ENCODE measurements at regions not wholly inside any gene's neighbourhood (a gene's known extent, or its start where the extent isn't known, plus 50 kb on each side); places are given as distances from the start of the nearest gene placed in this dataset.
A peak's percentile ranks its signal among the peaks of the same experiment; 100 is the strongest.

DNA sequence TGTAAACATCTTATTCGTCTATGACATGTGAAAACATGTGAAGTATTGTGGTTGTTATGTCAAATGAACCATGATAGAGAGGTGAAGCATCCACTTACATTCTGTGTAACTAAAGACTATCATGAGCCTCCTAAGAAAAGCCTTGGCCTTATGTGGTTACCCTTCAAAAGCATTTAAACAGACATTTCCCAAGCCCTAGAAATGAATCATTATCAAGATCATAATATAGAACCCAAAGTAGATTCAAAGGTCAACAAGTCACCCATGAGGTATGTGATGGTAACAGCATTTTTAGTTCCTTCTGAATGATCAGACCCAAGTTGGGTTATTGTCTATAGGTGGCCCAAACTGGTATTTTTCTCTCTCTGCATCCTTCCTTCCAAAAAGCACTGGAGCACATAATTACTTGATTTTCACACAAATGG lies 408.0 kb downstream of the TBL1XR1 start:
- no peak for DNase-seq

DNA sequence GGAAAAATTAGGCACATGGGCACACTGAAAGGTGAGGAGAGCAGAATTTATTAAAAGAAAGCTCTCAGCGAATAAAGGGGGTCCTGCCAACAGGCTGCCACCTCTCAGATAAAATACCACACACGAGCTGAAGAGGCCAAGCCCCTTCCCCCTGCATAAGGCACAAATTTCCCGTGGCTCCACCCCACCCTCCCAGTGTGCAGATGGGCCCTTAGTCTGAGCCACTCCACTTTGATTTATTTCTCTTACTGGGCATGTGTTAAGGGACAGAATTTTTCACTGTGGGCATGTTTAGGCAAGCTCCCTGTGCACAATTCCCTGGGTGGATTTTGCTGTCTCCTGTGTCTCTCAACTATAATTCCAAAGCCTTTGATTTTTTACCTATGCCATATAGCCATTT lies 409.8 kb downstream of the TBL1XR1 start:
- no peak for DNase-seq

DNA sequence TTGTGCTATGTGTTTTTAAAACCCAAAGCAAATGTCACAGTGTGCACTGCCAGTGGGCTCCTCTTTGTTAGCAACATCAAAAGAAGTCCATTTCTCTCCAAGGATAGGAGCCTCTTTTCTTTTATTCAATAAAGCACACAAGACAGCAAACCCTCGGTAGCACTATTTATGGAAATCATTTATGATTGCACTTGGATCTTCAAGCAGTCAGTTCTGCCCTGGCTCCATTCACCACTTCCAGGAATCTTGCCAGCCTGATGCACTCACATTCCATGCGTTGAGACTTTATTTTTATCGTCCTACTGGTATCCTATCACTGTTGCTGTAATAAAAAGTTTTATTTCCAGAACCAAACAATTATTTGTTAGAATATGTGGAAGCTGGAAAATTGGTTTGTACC lies 412.1 kb downstream of the TBL1XR1 start:
- DNase-seq, result no peak

DNA sequence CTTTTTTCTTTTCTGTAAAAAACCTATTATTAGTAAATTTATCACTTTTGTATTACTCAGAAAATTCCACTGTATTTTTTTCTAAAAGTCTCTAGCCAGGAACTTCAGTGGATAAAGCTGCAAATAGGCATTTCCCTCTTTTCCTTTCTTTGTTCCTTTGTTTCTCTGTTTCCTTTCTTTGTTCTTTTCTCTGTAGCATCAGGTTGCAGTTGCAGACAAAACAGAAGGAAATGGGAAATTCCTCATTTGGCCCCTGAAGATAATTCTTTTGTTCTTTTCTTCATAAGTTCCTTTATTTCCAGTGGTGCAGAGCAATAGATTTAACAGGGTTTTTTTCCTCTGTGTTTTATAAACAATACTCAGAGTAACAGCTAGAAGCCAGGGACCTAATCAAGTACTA lies 416.5 kb downstream of the TBL1XR1 start:
- no peak for DNase-seq

DNA sequence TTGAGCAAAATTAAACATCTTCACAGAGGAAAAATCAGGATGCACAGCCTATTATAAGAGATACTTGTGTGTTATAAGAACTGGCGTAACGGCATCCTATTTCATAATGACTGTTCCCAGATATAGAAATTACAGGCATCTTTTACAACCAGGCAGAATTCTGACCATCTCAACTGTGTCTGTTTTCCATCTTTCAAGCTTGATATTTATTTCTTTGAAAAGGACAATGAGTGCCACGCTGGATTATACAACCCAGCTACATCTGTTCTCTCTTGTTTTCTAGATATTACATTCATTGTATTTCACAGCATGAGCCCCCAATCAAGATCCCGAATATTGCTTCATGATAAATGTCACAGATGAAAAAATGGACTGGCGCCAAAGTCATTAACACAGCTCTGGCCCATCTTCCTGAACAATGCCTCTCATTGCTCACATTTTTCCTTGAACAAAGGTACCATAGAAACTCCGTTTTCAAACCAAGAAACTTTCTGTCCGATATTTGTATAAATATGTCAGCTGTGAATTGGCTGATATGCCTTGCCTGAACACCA lies 420.6 kb downstream of the TBL1XR1 start:
- DNase-seq, result no peak

DNA sequence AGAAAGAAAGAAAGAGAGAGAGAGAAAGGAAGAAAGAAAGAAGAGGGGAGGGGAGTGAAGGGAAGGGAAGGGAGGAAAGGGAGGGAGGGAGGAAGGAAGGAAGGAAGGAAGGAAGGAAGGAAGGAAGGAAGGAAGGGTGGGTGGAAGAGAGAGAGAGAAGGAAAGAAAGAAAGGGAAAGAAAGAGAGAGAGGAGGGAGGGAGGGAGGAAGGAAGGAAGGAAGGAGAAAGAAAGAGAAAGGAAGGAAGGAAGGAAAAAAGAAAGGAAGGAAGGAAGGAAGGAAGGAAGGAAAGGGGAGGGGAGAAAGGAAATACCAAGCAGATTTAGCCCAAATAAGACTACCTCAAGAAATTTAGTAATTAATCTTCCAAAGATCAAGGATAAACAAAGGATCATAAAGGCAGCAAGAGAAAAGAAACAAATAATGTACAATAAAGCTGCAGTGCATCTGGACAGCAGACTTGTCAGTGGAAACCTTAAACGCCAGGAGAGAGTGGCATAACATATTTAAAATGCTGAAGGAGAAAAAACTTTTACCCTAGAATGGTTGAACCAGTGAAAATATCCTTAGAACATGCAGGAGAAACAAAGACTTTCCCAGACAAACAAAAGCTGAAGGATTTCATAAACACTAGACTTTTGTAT lies 427.6 kb downstream of the TBL1XR1 start:
- DNase-seq, result no peak

DNA sequence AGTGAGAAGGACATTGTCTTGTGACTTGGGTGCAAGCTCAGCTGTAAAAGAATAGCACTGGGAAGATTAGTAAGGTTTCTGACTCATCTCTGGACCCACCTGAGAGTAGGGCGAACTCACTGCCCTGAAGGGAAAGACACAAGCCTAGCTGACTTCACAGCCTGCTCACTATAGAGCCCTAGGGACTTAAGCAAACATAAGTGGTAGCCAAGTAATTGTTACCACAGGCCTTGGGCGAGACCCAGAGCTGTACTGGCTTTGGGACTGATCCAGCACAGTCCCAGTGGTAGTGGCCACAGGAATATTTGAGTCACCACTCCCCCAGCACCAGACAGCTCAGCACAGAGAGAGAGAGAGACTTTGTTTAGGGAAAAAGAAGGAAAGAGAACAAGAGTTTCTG lies 429.9 kb downstream of the TBL1XR1 start:
- peak; percentile 77 for DNase-seq

DNA sequence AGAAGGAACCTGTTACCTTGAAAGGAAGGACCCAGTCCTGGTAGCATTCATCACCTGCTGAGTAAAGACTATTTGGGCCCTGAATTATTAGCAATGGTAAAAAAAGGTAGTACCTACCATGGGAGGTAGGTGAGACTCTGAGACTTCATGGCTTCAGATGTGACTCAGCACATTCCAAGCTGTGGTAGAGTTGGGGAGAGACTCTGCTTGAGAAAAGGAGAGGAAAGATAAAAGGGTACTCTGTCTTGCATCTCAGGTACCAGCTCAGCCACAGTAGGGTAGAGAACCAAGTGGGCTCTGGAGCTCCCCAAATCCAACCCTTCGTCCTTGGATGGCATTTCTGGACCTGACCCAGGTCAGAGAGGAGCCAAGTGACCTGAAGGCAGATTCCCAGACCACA lies 430.4 kb downstream of the TBL1XR1 start:
- no peak for DNase-seq

DNA sequence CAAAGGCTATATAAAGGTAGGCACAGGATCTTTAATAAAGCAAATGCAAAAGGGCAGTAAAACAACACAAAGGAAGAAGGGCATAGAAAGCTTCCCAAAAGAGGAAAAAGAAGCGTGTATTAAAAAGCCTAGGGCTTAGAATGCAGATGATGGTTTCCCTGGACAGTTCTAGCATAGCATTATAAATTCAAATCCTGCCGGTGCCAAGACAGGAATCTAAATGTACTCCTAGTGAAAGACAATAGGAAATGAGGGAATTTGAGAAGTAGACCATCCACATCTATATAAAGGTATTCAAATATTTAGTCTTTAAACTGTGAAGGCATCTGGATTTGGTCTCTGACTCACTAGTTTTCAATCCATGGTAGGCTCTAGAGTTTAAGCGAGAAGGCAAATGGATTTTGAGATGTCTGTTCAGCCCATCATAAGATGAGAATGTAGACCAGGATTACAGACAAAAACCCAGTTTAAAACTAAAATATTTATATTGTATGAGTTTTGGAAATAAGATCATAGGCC lies 431.8 kb downstream of the TBL1XR1 start:
- no peak for DNase-seq

DNA sequence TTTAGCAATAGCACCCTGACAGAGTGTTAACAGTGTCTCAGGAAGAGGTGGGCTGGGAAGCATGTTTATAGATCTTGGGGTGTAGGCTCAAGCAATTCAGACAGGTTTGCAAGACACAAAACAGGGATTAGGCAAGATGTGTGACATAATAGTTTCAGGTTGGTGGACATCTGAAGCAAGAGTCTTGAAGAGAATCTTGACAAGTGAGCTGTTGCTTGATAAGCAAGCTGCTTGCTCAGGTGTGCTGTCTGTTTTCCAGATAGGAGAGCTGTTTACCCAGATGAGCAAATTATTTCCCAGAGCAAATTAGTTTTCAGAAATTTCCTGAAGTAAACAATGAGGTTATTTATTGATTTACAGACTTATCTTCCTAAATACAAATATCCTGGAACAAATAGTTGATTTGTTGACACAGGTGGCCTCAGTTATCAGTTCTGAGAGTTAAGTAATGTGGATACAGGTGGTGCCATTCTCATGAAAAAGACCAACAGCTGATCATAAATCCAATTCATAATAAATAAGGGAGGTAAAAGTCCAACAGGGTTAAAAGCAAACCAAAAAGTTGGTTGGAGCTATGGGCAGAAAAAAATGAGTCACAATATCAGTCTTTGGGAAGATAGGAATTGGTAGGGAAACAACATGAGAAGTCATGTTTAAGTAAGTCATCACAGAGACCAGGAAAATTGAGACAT lies 437.3 kb downstream of the TBL1XR1 start:
- DNase-seq, result no peak

DNA sequence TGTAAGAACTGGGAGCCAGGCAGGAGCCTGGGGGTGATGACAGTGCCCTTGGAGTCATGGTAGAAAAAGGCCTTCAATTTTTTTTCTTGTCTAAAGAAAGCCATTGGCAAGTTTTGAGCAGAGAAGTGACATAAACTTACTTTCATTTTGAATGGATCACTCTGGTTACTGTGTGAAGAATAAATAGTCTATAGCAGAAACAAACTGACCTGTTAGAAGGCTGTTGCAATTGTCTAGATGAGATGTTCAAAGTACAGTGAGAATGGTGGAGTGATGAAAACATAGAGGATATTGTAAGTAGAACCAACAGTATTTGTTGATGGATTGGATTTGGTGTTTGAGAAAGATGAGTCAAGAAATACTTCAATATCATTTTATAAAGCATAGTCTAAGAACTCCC lies 439.9 kb downstream of the TBL1XR1 start:
- DNase-seq, result no peak

DNA sequence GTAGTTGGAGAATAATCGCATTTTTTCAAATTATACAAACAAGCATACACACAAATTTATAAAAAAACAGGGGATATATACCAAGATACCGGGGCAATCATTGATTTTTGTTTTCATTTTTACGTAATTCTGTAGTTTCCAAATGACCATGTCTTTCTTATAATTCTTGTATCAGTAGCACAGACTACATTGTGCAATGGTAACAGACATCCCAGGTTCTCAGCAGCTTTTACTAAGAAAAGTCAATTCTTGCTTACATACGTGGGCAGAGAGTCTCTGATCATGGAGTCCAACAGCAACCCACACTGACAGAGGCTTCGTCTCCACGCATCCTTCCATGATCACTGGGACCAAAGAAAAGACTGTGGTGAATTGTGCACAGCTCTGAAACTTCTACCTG lies 441.3 kb downstream of the TBL1XR1 start:
- no peak for DNase-seq

DNA sequence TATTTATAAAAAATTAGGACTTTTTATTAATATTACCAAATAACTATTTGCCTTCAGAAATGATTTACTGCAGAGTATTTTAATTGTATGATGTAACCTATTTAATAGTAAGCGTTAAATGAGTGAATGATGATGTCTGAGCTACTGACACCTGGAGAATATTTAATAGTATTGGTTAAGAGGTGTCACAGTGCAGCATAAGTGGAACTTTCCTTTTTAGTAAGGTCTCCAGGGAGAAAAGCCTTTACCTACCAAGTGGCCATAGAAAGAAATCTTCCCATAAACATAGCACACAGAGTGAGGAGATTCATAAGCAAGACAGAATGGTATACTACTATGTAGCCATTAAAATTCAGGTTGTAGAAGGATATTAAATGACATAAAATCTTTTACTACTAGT lies 441.7 kb downstream of the TBL1XR1 start:
- no peak for DNase-seq

DNA sequence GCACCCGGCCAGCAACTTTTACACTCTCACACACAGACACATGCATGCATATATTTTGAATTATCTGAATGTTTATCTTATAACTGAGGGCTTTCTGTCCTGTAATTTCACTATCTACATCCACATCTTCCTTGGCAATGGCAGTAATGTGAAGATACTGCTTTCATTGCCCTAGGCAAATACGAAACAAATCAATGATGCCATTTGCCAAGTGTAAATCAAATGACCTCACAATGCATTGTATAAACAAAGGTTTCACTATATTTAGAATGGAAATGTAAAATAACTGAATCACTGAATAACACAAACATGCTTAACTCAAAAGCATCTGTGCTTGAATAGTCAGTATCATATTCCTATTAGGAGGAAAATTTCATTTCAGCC lies 455.6 kb downstream of the TBL1XR1 start:
- DNase-seq, result no peak

DNA sequence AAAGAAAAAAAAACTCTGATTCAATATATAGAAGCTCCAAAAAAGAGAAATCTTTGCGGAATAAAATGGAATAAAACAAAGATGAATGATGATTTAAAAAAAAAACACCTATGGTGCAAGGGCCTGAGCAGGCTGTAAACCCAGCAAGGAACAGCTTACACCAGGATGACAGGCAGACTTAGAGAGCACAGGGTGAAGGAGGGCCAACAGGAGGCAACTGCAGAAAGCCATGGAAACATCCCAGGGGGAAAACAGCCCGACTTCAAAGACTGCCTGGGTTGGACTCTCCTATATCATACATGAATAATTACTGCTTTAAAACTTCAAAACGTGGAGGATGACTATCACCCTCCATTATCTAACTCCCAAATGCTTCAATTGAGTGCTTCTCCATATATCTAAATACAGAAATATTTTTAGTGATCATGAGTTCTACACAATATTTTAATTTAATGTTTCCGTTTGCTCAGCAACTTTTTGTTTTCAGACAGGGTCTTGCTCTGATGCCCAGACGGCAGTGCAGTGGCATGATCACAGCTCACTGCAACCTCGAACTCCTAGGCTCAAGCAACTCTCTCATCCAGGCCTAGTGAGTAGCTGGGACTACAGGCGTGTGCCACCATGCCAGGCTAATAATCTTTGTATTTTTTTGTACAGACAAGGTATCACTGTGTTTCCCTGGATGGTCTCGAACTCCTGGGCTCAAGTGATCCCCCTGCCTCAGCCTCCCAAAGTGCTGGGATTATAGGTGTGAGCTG lies 456.2 kb downstream of the TBL1XR1 start:
- DNase-seq, result peak; percentile 60

DNA sequence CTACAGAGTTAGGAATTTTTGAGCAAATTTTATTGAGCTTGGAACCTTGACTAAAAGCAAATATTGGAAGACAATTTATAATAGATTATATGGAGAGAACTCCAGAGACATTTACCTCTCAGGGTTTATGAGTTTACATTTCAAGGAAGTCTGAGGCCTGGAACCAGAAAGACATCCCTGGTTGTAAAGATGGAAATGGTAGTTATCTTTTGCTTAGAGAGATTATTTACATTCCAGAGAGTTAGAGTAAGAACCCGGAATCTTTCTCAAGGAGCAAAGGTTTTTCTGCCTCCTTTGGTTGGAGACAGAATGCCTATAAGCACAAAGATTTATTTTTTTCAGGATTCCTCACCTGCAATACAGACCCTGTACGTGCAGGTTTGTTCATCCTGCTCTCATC lies 458.1 kb downstream of the TBL1XR1 start:
- DNase-seq, result no peak

DNA sequence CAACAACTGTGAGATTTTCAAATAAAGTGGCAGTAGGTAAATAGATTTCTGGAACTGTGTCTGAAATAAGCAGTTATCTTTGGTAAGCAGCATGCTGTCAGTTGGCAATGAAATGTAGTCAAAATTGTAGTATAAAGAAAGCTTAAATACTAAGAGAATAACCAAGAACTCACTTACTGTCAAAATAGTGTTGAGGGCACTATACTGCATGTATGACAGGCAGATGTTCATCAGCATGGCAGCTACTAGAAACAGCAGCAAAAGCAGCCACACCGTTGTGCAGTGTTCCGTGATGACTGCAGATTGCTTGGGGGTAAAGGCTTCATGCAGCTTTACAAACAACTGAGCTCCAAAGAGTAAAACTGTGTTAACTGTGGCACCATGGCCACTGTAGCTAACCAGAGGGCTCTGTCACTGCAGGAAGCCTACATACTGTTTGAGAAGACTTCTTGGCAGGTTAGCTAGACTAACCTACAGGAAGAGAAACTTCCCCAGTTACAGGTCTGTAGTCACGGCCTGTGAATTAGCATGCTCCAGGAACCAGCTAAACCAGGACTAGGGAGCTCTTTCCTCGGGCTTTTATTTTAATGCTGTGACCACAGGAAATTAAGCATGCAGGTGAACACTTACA lies 459.7 kb downstream of the TBL1XR1 start:
- DNase-seq, result peak; percentile 54

DNA sequence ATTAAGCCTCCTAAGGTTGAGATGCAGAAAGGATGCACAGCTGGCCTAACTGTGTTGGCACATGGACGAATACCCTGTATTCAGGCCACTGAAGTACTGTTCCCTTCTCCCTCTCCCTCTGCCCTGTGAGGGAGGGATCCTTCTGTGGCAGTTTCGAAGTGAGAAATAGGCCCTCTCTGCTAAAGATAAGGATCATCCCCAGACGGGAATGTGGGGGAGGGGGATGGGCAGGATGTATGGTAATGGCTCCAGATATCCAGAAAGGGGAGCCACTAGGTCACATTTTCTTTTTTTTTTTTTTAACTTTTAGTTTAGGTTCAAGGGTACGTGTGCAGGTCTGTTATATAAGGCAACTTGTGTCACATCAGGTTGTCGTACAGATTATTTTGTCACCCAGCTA lies 463.1 kb downstream of the TBL1XR1 start:
- peak; percentile 71 for DNase-seq

DNA sequence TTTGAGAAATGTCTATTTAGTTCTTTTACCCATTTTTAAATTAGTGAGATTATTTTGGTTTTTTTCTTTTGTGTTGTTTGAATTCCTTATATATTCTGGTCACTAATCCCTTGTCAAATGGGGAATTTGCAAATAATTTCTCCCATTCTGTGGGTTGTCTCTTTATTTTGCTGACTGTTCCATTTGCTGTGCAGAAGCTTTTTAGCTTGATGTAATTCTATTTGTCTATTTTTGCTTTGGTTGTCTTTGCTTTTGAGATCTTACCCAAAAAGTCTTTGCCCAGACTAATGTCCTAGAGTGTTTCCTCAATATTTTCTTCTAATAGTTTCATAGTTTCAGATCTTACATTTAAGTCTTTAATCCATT lies 472.9 kb downstream of the TBL1XR1 start:
- DNase-seq, result no peak

DNA sequence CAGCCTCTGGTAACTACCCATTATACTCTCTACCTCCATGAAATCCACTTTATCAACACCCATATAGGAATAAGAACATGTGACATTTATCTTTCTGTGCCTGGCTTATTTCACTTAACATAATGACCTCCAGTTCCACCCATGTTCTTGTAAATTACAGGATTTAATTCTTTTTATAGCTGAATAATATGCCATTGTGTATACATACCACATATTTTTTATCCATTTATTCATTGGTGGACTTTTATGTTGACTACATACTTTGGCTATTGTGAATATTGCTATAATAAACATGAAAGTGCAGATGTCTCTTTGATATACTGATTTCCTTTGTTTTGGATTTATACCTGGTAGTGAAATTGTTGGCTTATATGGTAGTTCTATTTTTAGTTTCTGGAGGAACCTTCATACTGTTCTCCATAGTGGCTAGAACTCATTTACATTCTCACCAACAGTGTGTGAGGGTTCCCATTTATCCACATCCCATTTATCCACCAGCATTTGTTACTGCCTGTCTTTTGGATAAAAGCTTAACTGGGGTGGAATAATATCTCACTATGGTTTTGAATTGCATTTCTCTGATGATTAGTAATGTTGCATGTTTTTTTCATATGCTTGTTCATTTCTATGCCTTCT lies 473.4 kb downstream of the TBL1XR1 start:
- no peak for DNase-seq

DNA sequence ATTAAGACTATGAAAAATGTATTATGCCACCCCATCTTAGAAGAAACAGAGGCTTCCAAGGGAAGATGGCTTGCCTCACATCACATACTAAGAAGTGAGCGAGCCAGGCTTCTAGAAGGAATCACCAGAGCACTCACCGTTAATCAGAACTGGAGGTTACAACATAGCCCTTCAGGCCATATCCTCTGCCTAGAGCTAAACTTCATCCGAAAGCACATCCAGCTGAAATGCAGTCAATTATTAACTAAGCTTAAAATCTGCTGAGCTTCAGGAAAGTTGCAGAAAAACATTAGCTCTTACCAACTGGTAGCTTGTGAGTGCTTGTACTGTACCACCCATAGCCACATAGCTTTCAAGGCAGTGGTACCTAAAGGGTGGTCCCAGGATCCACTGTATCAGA lies 483.2 kb downstream of the TBL1XR1 start:
- no peak for DNase-seq

DNA sequence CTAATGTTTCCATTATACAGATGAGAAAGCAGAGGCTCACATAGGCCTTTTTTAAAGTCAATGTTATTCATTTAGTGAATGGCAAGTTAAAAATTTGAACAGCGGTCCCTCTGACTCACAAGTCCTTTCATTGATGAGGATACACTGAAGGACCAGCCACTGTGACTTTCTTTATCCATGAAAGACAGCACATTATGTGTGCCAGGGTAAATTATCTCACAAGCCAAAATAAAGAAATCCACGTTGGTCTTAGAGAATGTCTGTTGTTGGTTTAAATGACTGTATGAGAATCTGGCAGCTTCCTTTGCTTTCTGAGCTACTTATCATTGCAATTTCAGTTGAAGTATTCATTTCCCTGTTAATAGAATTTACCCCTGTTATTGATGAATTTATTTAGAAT lies 485.1 kb downstream of the TBL1XR1 start:
- no peak for DNase-seq

DNA sequence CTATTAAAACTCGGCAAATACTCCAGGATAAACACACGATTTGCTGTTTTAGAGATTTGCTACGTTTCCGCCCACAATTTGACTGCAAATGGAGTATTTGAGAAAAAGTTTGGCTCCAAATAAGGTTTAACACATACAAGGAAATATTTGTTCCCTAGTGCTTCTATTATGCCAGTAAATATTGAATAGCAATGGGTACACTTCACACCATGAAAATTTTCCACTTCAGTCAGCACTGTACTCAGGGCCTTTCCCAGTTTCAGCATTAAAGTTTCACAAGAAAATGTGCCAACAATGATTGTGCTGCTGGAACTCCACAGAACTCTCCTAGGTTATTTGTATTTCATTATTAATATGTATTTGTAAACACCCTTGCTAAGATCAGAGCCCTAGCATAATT lies 498.0 kb downstream of the TBL1XR1 start:
- no peak for DNase-seq

Measured in islet precursor cell (in vitro differentiated cells).